CD4-positive, alpha-beta memory T cell (primary cell): ENCODE measurements at regions not wholly inside any gene's neighbourhood (a gene's known extent, or its start where the extent isn't known, plus 50 kb on each side); places are given as distances from the start of the nearest gene placed in this dataset.

Experiments
- CTCF ChIA-PET: fragments of 350-600 bp; sonication (Branson Sonifier 250); formaldehyde crosslinking; loops from one replicate; lab custom pipeline; 2021; ENCODE audit warnings: inconsistent platforms; ENCODE audit not compliant: partially characterized antibody; lab: Charles Lee
- POLR2A ChIA-PET: fragments of 350-600 bp; sonication (Branson Sonifier 250); formaldehyde crosslinking; loops from one replicate; lab custom pipeline; 2021; ENCODE audit not compliant: partially characterized antibody; lab: Charles Lee
- DNase-seq, 5 donors: peaks; one replicate each; pipeline versions ENCODE4 v3.0.0 to v3.0.0-alpha.2; 2020 to 2022; ENCODE audit warnings: mixed read lengths in 1 of 5
- H3K27ac ChIP-seq: one replicate; pipeline ENCODE4 v1.7.0; 2013; ENCODE audit warnings: low read depth, low read length
- H3K27me3 ChIP-seq: 2 replicates; pipeline ENCODE4 v1.7.0; 2013; ENCODE audit warnings: mild to moderate bottlenecking, low read length, moderate library complexity; ENCODE audit not compliant: insufficient read depth
- H3K36me3 ChIP-seq: 2 replicates; pipeline ENCODE4 v1.7.0; 2013; ENCODE audit warnings: mild to moderate bottlenecking, low read length, moderate library complexity; ENCODE audit not compliant: insufficient read depth
- H3K4me1 ChIP-seq: 2 replicates; pipeline ENCODE4 v1.7.0; 2013; ENCODE audit warnings: mild to moderate bottlenecking, low read length, moderate library complexity; ENCODE audit not compliant: insufficient read depth
- H3K4me3 ChIP-seq, 2 donors: one replicate each; pipeline ENCODE4 v1.7.0; 2013; ENCODE audit warnings: low read length in 2 of 2, mild to moderate bottlenecking in 1 of 2
- H3K9me3 ChIP-seq, 2 donors: one replicate each; pipeline ENCODE4 v1.7.0; 2013; ENCODE audit warnings: low read length in 2 of 2, control low read depth in 1 of 2; ENCODE audit not compliant: control insufficient read depth in 1 of 2
- H3K27ac Mint-ChIP-seq, 7 donors: one replicate each; pipeline ENCODE4 v1.8.0; 2020 to 2021; ENCODE audit warnings: mixed read lengths in 7 of 7, mild to moderate bottlenecking in 6 of 7, inconsistent platforms in 3 of 7, moderate library complexity in 3 of 7
- H3K27me3 Mint-ChIP-seq, 2 donors: one replicate each; pipeline ENCODE4 v1.8.0; 2020 to 2021; ENCODE audit warnings: mixed read lengths in 2 of 2
- H3K36me3 Mint-ChIP-seq, 2 donors: one replicate each; pipeline ENCODE4 v1.8.0; 2020 to 2021; ENCODE audit warnings: mixed read lengths in 2 of 2, inconsistent platforms in 1 of 2, mild to moderate bottlenecking in 1 of 2
- H3K4me1 Mint-ChIP-seq, 4 donors: one replicate each; pipeline ENCODE4 v1.8.0; 2020 to 2021; ENCODE audit warnings: mixed read lengths in 4 of 4, mild to moderate bottlenecking in 1 of 4
- H3K4me3 Mint-ChIP-seq, 8 donors: one replicate each; pipeline ENCODE4 v1.8.0; 2020 to 2021; ENCODE audit warnings: mixed read lengths in 8 of 8, mild to moderate bottlenecking in 7 of 8, moderate library complexity in 6 of 8, inconsistent platforms in 3 of 8
- H3K9me3 Mint-ChIP-seq, 8 donors: one replicate each; pipeline ENCODE4 v1.8.0; 2020 to 2021; ENCODE audit warnings: mixed read lengths in 8 of 8, mild to moderate bottlenecking in 5 of 8, inconsistent platforms in 3 of 8, moderate library complexity in 1 of 8
- intact Hi-C: fragments of 100-400 bp; cut with micrococcal nuclease; formaldehyde crosslinking; loops from one replicate; pipeline ENCODE4 v1.15.1; 2023

DNA sequence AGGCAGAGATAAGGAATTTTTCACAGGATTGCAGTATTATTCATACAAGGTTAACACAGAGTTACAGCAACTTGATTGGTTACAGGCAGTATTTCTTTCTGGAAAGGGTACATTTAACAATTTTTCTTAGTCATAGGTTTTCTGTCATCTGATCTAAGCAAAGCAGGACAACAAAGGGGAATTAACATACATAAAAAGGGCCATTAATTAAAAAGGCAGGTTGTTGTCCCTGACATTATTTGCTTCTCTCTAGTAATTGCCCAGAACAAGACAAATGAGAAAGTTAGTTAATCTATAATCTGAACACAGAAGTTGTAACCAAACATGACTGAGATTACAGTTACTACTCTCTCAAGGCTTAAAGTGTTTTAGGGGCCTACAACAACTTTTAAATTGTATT lies 291.4 kb upstream of the LRRTM4 start:
- Mint-ChIP-seq H3K27ac (no peak overlapping the region), H3K9me3 (peaks cover 0 to 42% (median 20%) of the 10 kb centered on the region in 8 donors), H3K36me3 (no peaks in the 10 kb centered on the region), H3K4me1 (no peaks in the 10 kb centered on the region), H3K27me3 (no peaks in the 10 kb centered on the region), H3K4me3 (no peak overlapping the region)
- no peak for DNase-seq
- Histone ChIP-seq H3K36me3 (no peaks in the 10 kb centered on the region), H3K27me3 (no peaks in the 10 kb centered on the region), H3K4me1 (no peaks in the 10 kb centered on the region), H3K27ac (no peak overlapping the region), H3K9me3 (no peaks in the 10 kb centered on the region), H3K4me3 (no peak overlapping the region)
- intact Hi-C loops: no loop called here
- CTCF ChIA-PET: no interaction called here
- POLR2A ChIA-PET: no interaction called here

DNA sequence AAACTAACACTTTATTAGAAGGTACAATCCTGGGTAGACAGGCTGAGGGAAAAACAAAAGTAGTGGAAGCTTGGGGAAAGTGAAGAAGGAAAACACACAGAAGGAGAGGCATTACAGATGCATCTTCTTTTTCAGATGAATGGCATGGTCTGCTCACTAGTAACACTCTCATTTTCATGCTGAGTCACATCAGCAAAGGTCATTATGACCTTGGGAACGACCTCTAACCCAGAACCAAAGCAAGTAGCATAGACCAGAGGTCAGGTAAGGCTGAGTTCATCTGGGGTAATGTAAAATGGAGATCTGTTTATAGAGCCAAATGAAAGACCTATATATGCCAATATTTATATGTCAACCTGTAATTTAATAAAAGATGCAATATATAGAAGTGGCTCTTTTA lies 294.4 kb upstream of the LRRTM4 start:
- H3K4me1 Mint-ChIP-seq: no peaks in the 10 kb centered on the region
- no peaks in the 10 kb centered on the region for H3K27me3 Mint-ChIP-seq
- CTCF ChIA-PET: no interaction called here
- Histone ChIP-seq H3K36me3 (no peaks in the 10 kb centered on the region), H3K9me3 (no peaks in the 10 kb centered on the region), H3K27ac (no peak overlapping the region), H3K4me1 (no peaks in the 10 kb centered on the region), H3K4me3 (no peak overlapping the region), H3K27me3 (no peaks in the 10 kb centered on the region)
- POLR2A ChIA-PET: no interaction called here
- H3K4me3 Mint-ChIP-seq: no peak overlapping the region
- no peak for DNase-seq
- peaks cover 0 to 1% of the 10 kb centered on the region in 2 donors for H3K36me3 Mint-ChIP-seq
- intact Hi-C loops: no loop called here
- H3K9me3 Mint-ChIP-seq: peaks cover 5 to 46% (median 18%) of the 10 kb centered on the region in 8 donors
- no peak overlapping the region for H3K27ac Mint-ChIP-seq

DNA sequence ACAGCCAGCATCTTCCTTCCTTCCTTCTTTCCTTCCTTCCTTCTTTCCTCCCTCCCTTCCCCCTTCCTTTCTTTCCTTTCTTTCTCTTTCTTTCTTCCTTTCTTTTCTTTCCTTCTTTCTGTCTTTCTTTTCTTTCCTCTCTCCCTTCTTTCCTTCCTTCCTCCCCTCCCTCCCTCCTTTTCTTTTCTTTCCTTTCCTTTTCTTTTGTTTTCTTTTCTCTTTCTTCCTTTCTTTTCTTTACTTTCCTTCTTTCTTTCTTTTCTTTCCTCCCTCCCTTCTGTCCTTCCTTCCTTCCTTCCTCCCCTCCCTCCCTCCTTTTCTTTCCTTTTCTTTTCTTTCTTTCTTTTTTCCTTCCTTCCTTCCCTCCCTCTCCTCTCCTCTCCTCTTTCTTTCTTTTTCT lies 296.0 kb upstream of the LRRTM4 start:
- H3K9me3 Mint-ChIP-seq: peaks cover 5 to 43% (median 15%) of the 10 kb centered on the region in 8 donors
- no peaks in the 10 kb centered on the region for H3K27me3 Mint-ChIP-seq
- intact Hi-C loops: no loop called here
- Histone ChIP-seq H3K36me3 (no peaks in the 10 kb centered on the region), H3K27me3 (no peaks in the 10 kb centered on the region), H3K27ac (no peak overlapping the region), H3K4me3 (no peak overlapping the region), H3K9me3 (no peaks in the 10 kb centered on the region), H3K4me1 (no peaks in the 10 kb centered on the region)
- no peak overlapping the region for H3K27ac Mint-ChIP-seq
- CTCF ChIA-PET: no interaction called here
- H3K4me3 Mint-ChIP-seq: no peak overlapping the region
- peaks cover 0 to 1% of the 10 kb centered on the region in 2 donors for H3K36me3 Mint-ChIP-seq
- POLR2A ChIA-PET: no interaction called here
- no peak for DNase-seq
- H3K4me1 Mint-ChIP-seq: no peaks in the 10 kb centered on the region

DNA sequence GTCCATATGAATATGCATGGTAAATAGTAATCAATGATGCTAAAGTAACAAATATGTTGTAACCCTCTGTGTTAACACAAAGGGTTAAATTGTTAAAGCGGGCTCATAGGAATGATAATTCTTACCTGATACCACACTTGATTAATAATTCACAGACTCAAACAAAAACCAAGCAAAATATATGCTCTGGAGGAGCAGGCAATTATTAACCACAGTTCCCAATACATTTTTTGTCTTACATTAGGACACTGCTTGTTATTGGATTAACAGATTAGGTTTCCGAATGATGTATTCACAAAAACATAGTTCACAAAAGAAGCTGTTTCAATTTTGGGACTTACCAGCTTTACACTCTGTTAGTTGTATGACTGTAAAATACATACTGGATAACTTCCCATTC lies 300.9 kb upstream of the LRRTM4 start:
- H3K9me3 ChIP-seq: no peaks in the 10 kb centered on the region
- no peaks in the 10 kb centered on the region for H3K27me3 ChIP-seq
- H3K4me3 ChIP-seq: no peak overlapping the region
- Mint-ChIP-seq H3K36me3 (peaks cover 0 to 1% of the 10 kb centered on the region in 2 donors), H3K4me1 (no peaks in the 10 kb centered on the region), H3K27ac (no peak overlapping the region), H3K4me3 (no peak overlapping the region), H3K27me3 (no peaks in the 10 kb centered on the region), H3K9me3 (peaks cover 5 to 51% (median 18%) of the 10 kb centered on the region in 8 donors)
- H3K27ac ChIP-seq: no peak overlapping the region
- DNase-seq: no peak
- intact Hi-C loops: no loop called here
- no peaks in the 10 kb centered on the region for H3K36me3 ChIP-seq
- CTCF ChIA-PET: no interaction called here
- H3K4me1 ChIP-seq: no peaks in the 10 kb centered on the region
- POLR2A ChIA-PET: no interaction called here

DNA sequence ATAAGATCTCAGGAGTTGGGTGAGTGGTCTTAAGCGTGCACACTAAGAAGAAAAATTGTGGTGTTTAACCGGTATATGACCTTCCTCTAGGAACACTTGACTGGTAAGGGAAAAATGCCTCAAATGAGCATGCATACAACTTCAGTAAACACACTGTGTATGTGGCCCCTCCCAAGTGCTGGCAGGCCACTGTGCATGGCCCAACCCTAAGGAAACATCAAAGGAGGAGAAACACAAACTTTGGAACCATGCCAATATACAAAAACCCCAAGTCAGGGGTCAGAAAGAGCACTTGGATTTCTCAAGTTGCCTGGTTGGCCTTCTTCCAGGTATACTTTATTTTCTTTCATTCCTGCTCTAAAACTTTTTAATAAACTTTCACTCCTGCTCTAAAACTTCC lies 308.9 kb upstream of the LRRTM4 start:
- H3K27me3 Mint-ChIP-seq: no peaks in the 10 kb centered on the region
- H3K27me3 ChIP-seq: no peaks in the 10 kb centered on the region
- peaks cover 4 to 59% (median 30%) of the 10 kb centered on the region in 8 donors for H3K9me3 Mint-ChIP-seq

DNA sequence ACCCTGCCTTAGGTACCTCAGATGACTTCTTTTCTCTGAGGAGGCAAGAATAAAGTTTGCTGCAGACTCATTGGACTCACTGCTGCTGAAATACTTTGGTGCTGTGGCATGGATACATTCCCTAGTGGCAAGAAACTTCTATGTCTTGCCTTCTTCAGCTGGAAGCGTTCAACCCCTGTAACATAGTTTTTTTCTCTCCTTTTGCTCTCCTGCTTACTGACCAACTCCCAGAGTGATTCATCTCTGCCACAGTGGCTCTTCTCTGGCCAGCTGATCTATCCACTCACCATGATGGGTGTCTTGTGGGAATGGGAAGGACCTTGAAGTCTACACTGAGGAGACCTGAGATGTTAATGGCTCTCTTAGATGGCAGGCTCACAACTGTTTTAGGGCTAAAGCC lies 309.3 kb upstream of the LRRTM4 start:
- Mint-ChIP-seq H3K27me3 (no peaks in the 10 kb centered on the region), H3K4me3 (no peak overlapping the region), H3K36me3 (no peaks in the 10 kb centered on the region), H3K4me1 (no peaks in the 10 kb centered on the region), H3K9me3 (peaks cover 4 to 63% (median 33%) of the 10 kb centered on the region in 8 donors), H3K27ac (no peak overlapping the region)
- Histone ChIP-seq H3K9me3 (peaks cover 0 to 9% of the 10 kb centered on the region in 2 donors), H3K4me3 (no peak overlapping the region), H3K36me3 (no peaks in the 10 kb centered on the region), H3K4me1 (no peaks in the 10 kb centered on the region), H3K27me3 (no peaks in the 10 kb centered on the region), H3K27ac (no peak overlapping the region)
- ChIA-PET POLR2A (no interaction called here), CTCF (no interaction called here)
- no peak for DNase-seq
- intact Hi-C loops: no loop called here

More for the DNA sequence above, 308.9 kb upstream of the LRRTM4 start:
- Histone ChIP-seq H3K4me3 (no peak overlapping the region), H3K27ac (no peak overlapping the region), H3K9me3 (peaks cover 0 to 9% of the 10 kb centered on the region in 2 donors), H3K36me3 (no peaks in the 10 kb centered on the region), H3K4me1 (no peaks in the 10 kb centered on the region)
- no peak overlapping the region for H3K4me3 Mint-ChIP-seq
- no peaks in the 10 kb centered on the region for H3K36me3 Mint-ChIP-seq
- H3K4me1 Mint-ChIP-seq: no peaks in the 10 kb centered on the region
- no peak for DNase-seq
- ChIA-PET POLR2A (no interaction called here), CTCF (no interaction called here)
- H3K27ac Mint-ChIP-seq: no peak overlapping the region
- intact Hi-C loops: no loop called here

DNA sequence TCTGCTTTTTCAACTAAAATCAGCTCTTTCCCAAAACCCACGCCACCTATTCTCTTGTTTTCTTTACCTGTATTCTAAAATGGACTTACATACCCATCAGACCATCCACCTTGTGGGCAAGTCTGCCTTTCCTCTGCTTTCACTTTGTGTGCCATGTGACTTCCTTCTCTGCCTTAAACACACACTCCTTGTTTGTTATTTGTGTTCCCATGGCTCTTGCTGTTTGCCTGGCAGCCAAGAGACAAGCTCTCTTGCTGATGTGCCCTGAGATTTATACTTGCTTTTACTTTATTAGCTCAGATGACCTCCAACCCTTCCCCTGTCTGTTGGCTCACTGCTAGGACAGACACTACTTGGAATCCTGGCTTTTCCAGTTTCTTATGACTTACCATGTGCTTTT lies 309.7 kb upstream of the LRRTM4 start:
- no peak for DNase-seq
- CTCF ChIA-PET: no interaction called here
- Histone ChIP-seq H3K27ac (no peak overlapping the region), H3K27me3 (no peaks in the 10 kb centered on the region), H3K4me1 (no peaks in the 10 kb centered on the region), H3K36me3 (no peaks in the 10 kb centered on the region), H3K9me3 (peaks cover 0 to 9% of the 10 kb centered on the region in 2 donors), H3K4me3 (no peak overlapping the region)
- H3K27me3 Mint-ChIP-seq: no peaks in the 10 kb centered on the region
- H3K27ac Mint-ChIP-seq: no peak overlapping the region
- H3K4me3 Mint-ChIP-seq: no peak overlapping the region
- no peaks in the 10 kb centered on the region for H3K36me3 Mint-ChIP-seq
- H3K4me1 Mint-ChIP-seq: no peaks in the 10 kb centered on the region
- peaks cover 4 to 62% (median 32%) of the 10 kb centered on the region in 8 donors for H3K9me3 Mint-ChIP-seq
- intact Hi-C loops: no loop called here
- POLR2A ChIA-PET: no interaction called here
